Body of pancreas (tissue), 4 donors: ENCODE measurements at regions not wholly inside any gene's neighbourhood (a gene's known extent, or its start where the extent isn't known, plus 50 kb on each side); places are given as distances from the start of the nearest gene placed in this dataset.

Experiments used
- POLR2A ChIP-seq, 3 donors: fragments of 450-650 bp; IDR thresholded peaks; one replicate each; pipeline ENCODE4 v1.6.1; 2016; ENCODE audit warnings: antibody characterized with exemption in 3 of 3, mild to moderate bottlenecking in 2 of 3
- TF ChIP-seq, protein P1 (sequence below), 7 experiments: fragments of 450-650 bp in 4 of 7; fragments of 200-600 bp in 3 of 7; sonication (generic) in 3 of 7; IDR thresholded peaks; one replicate each; pipeline ENCODE4 v1.5.1; 2016 to 2019; ENCODE audit warnings: antibody characterized with exemption in 7 of 7

DNA sequence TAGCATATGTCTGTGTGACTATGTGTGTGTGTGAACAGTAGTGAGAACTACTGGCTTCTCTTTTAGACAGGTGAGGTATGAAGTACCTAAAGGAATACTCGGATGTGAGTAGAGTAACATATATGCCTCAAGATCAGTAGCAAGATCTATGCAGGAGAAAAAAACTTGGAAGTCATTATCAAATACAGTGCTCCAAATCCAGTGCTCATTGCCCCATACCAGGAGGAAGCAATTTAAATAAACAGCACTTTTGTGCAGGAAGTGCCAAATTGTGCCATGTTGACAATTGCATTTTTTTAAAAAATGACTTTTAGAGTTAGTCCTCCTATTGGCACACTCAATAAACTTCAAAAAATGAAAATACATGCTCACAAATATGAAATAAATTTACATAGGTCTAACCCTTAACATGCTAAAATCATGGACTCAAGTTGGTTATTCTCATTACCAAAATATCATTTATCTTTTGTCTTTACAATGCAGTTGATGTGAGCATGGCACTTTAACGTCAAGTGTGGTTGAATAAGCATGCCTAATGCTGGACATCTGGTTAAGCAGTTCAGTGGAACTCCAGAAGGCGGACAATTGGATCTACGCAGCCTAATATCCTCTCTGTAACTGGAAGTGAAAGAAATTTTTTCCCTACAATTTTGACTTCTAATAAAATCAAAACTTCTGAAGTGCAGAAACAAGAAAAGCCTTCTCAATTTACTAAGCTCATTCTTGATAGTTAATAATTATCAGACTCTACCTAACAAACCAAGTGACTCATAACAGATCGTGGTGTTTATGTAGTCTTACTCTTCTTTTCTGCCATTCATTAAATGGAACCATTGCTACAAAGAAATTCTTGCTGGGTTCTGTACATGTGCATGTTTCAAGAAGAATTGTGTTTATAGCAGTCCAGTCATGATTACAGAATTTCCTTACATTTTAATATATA, 195.2 kb downstream of the MDFIC start:
- no peak for TF ChIP-seq POLR2A (IDR thresholded peaks at IDR 0.05)
- TF ChIP-seq, protein P1, sequence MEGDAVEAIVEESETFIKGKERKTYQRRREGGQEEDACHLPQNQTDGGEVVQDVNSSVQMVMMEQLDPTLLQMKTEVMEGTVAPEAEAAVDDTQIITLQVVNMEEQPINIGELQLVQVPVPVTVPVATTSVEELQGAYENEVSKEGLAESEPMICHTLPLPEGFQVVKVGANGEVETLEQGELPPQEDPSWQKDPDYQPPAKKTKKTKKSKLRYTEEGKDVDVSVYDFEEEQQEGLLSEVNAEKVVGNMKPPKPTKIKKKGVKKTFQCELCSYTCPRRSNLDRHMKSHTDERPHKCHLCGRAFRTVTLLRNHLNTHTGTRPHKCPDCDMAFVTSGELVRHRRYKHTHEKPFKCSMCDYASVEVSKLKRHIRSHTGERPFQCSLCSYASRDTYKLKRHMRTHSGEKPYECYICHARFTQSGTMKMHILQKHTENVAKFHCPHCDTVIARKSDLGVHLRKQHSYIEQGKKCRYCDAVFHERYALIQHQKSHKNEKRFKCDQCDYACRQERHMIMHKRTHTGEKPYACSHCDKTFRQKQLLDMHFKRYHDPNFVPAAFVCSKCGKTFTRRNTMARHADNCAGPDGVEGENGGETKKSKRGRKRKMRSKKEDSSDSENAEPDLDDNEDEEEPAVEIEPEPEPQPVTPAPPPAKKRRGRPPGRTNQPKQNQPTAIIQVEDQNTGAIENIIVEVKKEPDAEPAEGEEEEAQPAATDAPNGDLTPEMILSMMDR (IDR thresholded peaks at IDR 0.05) = peak in 4 of 7 experiments; percentile 10 to 37 (median 18)
